Duodenal mucosa (tissue), 2 donors: ENCODE measurements at regions not wholly inside any gene's neighbourhood (a gene's known extent, or its start where the extent isn't known, plus 50 kb on each side); places are given as distances from the start of the nearest gene placed in this dataset.

Experiments
- H3K27ac ChIP-seq: one replicate; pipeline ENCODE4 v1.7.0; 2013; ENCODE audit warnings: low read depth, low read length
- H3K27me3 ChIP-seq, 2 donors: one replicate each; pipeline ENCODE4 v1.7.0; 2013; ENCODE audit warnings: low read length in 2 of 2, control low read depth in 1 of 2; ENCODE audit not compliant: insufficient read depth in 2 of 2, control insufficient read depth in 1 of 2
- H3K36me3 ChIP-seq, 2 donors: one replicate each; pipeline ENCODE4 v1.7.0; 2013; ENCODE audit warnings: low read length in 2 of 2, control low read depth in 1 of 2; ENCODE audit not compliant: insufficient read depth in 2 of 2, control insufficient read depth in 1 of 2
- H3K4me1 ChIP-seq, 2 donors: one replicate each; pipeline ENCODE4 v1.7.0; 2013; ENCODE audit warnings: low read length in 2 of 2, control low read depth in 1 of 2; ENCODE audit not compliant: insufficient read depth in 2 of 2, control insufficient read depth in 1 of 2
- H3K4me3 ChIP-seq, 2 donors: one replicate each; pipeline ENCODE4 v1.7.0; 2013; ENCODE audit warnings: low read length in 2 of 2, low read depth in 1 of 2
- H3K9ac ChIP-seq, 2 donors: one replicate each; pipeline ENCODE4 v1.7.0; 2013; ENCODE audit warnings: low read length in 2 of 2, low read depth in 1 of 2
- H3K9me3 ChIP-seq, 2 donors: one replicate each; pipeline ENCODE4 v1.7.0; 2013; ENCODE audit warnings: low read length in 2 of 2, control low read depth in 1 of 2; ENCODE audit not compliant: control insufficient read depth in 1 of 2

DNA sequence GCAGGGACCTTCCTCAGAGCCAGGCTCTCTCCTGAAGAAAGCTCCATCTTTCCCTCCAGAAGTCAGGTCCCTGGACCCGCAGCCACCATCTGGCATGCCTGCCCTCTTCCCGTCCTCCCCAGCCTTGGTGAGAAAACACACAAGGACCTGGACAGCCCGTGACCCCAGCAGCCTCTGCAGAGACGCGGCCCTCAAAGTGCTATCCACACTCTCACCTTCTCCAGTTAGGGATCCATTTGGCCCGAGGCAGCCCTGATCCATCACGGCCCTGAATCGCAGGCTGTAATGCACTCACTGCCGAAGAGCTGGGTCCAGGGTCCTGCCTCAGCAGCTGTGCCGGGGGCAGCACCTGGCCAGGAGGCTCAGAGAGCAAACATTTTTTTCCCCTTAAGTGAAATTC is 185.1 kb downstream of the OLFM1 start:
- Histone ChIP-seq H3K36me3 (no peaks in the 10 kb centered on the region), H3K4me1 (peaks cover 3 to 4% of the 10 kb centered on the region in 2 donors), H3K9ac (no peak overlapping the region), H3K27ac (no peak overlapping the region), H3K27me3 (peaks cover 0 to 3% of the 10 kb centered on the region in 2 donors), H3K4me3 (no peak overlapping the region), H3K9me3 (no peaks in the 10 kb centered on the region)

DNA sequence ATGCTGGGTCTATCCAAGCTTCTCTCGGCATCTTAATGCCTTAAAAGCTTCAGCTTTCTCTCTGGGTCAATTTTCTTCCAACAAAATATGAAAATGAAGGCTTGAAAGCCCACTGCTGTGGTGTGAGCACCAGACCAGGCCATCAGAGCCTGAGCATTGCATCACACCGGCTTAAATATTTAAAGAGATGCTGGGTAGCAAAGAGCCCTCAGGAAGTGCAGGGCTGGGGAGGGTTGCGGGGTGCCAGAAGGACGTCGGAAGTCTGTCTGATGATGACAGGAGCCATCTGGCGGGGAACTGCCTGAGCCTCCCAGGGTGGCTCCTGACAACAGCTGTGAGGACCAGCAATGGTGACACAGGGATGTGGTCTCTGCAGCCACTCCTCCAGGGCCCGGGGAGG is 185.5 kb downstream of the OLFM1 start:
- Histone ChIP-seq H3K4me3 (no peak overlapping the region), H3K27ac (no peak overlapping the region), H3K27me3 (peaks cover 0 to 3% of the 10 kb centered on the region in 2 donors), H3K36me3 (no peaks in the 10 kb centered on the region), H3K9ac (no peak overlapping the region), H3K9me3 (no peaks in the 10 kb centered on the region), H3K4me1 (peaks cover 0 to 1% of the 10 kb centered on the region in 2 donors)

DNA sequence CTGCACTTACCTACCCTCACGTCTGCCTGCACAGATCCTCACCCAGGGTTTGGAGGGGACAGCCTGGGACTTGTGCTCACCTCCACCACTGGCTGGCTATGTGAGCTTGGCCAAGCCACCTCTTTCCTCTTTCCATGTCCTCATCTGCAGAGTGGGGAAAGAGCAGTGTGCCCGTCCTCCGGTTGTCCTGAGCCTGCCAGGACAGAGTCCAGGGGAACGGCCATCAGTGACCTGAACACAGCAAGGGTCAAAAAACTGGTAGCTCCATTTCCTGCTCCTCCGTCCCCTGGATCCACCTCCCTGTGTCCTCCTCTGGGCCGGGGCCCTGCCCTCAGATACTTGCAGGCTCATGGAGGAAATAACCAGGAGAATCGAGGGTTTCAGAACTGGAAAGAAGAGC is 187.7 kb downstream of the OLFM1 start:
- H3K9me3 ChIP-seq = no peaks in the 10 kb centered on the region
- no peak overlapping the region for H3K9ac ChIP-seq
- no peaks in the 10 kb centered on the region for H3K36me3 ChIP-seq
- H3K27me3 ChIP-seq = peaks cover 0 to 3% of the 10 kb centered on the region in 2 donors
- no peak overlapping the region for H3K27ac ChIP-seq
- no peaks in the 10 kb centered on the region for H3K4me1 ChIP-seq
- no peak overlapping the region for H3K4me3 ChIP-seq

DNA sequence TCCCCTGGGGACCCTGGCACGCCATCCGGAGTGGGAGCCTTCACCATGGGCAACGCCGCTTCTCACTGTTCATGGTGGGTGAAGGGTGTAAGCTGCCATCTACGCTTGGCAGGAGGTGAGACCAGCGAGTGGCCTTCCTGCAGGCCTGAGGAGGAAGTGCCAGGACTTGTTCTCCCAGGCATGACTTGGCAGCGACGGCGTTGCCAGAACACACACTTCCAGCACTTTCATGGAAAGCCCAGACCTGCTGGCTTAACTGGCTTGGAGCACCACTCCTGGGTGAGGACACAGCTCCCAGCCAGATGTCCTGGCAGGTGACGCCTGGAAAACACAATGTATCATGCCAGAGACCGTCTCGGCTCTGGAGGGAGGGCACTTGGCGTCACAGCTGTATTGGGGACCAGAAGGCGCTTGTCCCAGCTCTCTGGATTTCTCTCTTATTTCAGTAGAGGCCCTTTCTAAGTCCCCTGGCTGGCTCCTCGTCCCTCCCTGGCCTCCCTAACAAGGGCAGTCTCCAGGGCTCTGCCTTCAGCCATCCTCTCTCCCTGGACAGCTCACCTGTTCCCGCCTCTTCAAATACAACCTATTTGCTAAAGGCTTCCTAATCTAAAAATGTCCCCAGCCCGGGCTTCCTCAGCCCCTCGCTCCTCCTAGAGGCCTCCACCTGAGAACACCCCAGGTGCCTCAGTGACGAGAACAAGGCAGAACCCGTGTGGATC is 188.3 kb downstream of the OLFM1 start:
- H3K4me1 ChIP-seq = no peaks in the 10 kb centered on the region
- H3K9ac ChIP-seq = no peak overlapping the region
- H3K9me3 ChIP-seq = no peaks in the 10 kb centered on the region
- no peaks in the 10 kb centered on the region for H3K36me3 ChIP-seq
- H3K27ac ChIP-seq = no peak overlapping the region
- H3K27me3 ChIP-seq = peaks cover 0 to 3% of the 10 kb centered on the region in 2 donors
- no peak overlapping the region for H3K4me3 ChIP-seq

DNA sequence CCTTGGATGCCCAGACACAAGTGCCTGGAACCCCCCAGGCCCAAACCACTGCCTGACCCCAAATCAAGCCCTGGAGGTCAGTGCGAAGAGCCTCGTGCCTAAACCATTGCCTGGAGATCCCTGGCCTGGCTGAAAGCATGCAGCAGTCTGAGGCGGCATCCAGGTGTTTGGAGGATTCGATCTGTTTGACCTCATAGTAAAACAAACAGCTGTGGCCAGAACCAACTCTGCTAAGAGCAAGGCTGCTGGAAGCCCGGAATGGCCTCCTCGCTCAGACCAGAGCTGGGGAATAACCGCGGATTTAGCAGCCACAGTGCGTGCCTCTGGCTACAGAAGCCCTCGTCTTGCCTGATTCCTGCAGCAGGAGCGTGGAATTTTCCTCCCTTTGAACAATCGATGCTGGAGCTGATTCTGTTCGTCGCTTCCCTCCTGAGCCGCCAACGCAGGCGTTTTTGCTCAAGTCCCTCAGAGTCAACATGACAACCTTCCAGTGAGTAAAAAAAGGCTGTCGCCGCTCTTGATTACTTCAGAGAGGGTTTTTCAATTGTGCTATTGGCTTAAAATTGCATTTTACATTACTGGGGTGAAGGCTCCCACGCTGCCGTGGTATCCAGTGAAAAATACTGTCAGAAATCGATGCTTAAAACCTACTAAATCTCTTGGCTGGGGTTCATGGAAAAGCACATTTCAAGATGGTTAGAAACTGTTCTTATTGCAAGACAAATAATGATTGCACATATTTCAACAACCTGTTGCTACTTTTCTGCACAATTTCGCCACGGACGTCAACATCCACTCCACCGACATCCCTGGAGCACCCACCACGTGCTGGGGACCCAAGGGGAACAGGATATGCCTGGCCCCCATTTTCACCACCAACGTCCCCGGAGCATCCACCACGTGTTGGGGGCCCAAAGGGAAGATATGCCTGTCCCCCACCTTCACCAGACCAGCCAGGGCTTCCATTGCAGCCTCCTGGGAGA is 190.0 kb downstream of the OLFM1 start:
- Histone ChIP-seq H3K4me1 (peaks cover 5 to 8% of the 10 kb centered on the region in 2 donors), H3K4me3 (no peak overlapping the region), H3K27ac (no peak overlapping the region), H3K9ac (no peak overlapping the region), H3K27me3 (no peaks in the 10 kb centered on the region), H3K36me3 (no peaks in the 10 kb centered on the region), H3K9me3 (no peaks in the 10 kb centered on the region)

DNA sequence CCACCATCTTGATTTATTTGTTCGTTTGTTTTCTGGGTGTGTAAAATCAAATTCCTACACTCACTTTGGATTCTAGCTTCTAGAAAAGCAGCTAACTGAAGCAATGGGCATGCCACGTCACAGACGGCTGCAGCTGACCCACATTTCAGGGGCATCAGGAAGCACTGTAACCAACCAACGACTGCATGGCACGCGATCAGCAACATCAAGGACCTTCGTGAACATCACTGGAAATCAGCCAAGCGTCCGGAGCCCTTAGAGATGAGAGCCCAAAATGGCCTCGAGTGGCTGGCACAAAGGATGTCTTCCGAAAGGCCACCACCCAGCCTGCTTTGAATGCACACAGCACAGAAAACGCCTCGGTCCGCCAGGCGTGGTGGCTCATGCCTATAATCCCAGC is 191.1 kb downstream of the OLFM1 start:
- Histone ChIP-seq H3K27me3 (no peaks in the 10 kb centered on the region), H3K9ac (no peak overlapping the region)

DNA sequence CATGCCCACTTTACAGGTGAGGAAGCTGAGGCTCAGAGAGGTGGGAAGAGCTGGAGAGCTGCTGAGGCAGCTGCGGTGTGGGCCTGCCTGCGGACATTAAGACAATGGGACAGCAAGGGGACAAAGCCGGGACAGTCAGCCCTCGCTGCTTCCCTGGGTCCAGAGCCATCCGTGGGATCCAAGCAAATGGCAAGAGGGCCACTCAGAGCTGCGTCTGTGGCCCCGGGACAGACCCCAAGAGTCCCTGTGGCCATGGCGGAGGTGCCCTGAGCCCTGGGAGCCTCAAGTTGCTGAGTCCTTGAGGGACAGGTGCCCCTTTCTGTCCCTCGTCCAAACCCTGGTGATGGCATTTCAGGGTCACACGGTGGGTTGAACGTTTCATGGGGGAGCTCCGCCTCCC is 191.9 kb downstream of the OLFM1 start:
- H3K4me3 ChIP-seq = no peak overlapping the region
- H3K27me3 ChIP-seq = no peaks in the 10 kb centered on the region
- H3K27ac ChIP-seq = no peak overlapping the region
- H3K4me1 ChIP-seq = peaks cover 5 to 8% of the 10 kb centered on the region in 2 donors
- H3K9ac ChIP-seq = no peak overlapping the region
- no peaks in the 10 kb centered on the region for H3K9me3 ChIP-seq
- H3K36me3 ChIP-seq = no peaks in the 10 kb centered on the region

More for the DNA sequence above, 191.1 kb downstream of the OLFM1 start:
- no peaks in the 10 kb centered on the region for H3K36me3 ChIP-seq
- H3K27ac ChIP-seq = no peak overlapping the region
- peaks cover 5 to 8% of the 10 kb centered on the region in 2 donors for H3K4me1 ChIP-seq
- H3K9me3 ChIP-seq = no peaks in the 10 kb centered on the region
- no peak overlapping the region for H3K4me3 ChIP-seq

DNA sequence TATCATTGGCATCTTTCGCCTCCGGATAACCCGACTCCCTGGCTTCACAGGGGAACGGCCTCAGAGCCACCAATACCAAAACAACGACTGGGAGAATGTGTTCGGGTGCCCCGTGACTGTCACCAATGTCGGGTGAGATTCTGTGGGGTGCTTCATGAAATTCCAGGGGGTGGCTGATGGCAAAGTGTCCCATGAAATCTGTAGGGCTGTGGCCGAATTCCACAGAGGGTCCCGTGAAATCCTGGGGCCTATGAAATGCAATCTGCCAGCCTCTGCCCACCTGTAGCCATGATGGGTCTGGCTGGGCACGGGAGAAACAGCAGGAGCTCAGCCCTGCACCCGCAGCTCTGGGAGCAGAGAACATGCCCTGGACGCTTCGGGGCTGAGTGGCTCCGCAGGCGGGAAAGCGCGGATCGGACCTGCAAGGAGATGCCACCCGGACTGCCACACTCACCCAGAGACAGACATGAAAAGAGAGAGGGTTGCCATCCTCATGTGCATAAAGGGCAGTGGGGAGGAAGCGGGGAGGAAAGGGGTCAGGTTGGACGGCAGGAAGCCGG is 192.4 kb downstream of the OLFM1 start:
- no peak overlapping the region for H3K4me3 ChIP-seq
- H3K36me3 ChIP-seq = no peaks in the 10 kb centered on the region
- no peak overlapping the region for H3K9ac ChIP-seq
- peaks cover 5 to 8% of the 10 kb centered on the region in 2 donors for H3K4me1 ChIP-seq
- no peaks in the 10 kb centered on the region for H3K9me3 ChIP-seq
- H3K27me3 ChIP-seq = no peaks in the 10 kb centered on the region
- no peak overlapping the region for H3K27ac ChIP-seq

DNA sequence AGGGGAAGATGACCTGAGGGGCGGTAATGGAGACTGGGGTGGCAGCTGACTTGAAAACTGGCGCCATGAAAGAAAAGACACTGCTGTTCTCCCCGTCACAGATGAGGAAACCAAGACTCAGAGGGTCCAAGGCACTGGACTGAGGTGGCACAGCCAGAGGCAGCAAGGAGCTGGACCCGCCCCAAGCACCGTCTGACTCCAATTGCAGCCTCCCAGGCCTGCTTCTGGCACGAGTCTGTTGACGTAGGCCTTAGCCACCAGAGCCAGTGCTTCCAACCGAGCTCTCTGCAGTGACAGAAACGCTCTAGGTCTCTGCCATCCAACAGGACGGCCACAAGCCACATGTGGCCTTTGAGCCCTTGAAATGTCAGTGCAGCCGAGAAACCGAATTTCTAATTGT is 193.2 kb downstream of the OLFM1 start:
- H3K4me1 ChIP-seq = peaks cover 5 to 8% of the 10 kb centered on the region in 2 donors
- no peaks in the 10 kb centered on the region for H3K36me3 ChIP-seq
- no peak overlapping the region for H3K4me3 ChIP-seq
- no peak overlapping the region for H3K27ac ChIP-seq
- H3K27me3 ChIP-seq = no peaks in the 10 kb centered on the region
- no peaks in the 10 kb centered on the region for H3K9me3 ChIP-seq
- H3K9ac ChIP-seq = no peak overlapping the region

DNA sequence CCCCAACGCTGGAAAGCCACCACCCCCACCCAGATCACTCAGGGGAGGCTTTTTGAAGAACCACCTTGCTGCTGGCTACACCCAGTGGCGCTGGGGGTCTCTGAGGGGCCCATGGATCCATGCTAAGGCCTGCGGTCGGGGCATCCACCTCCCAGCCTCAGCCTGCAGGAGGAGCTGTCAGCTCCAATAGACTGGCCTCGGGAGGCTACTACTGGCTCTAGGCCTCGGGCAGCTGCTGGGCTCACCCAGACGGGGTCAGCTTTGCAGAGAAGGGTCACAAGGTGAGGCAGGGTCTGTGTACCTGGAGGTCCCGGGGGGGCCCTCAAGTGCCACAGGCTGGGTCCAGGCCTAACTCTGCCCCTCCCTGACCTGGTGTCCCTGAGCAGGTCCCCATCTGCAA is 193.7 kb downstream of the OLFM1 start:
- Histone ChIP-seq H3K4me3 (no peak overlapping the region), H3K4me1 (peaks cover 5 to 8% of the 10 kb centered on the region in 2 donors), H3K27me3 (no peaks in the 10 kb centered on the region), H3K36me3 (no peaks in the 10 kb centered on the region), H3K9me3 (no peaks in the 10 kb centered on the region), H3K27ac (no peak overlapping the region), H3K9ac (no peak overlapping the region)
